ENCODE measurements at regions not wholly inside any gene's neighbourhood (a gene's known extent, or its start where the extent isn't known, plus 50 kb on each side); places are given as distances from the start of the nearest gene placed in this dataset.
"Not testable (repeated sequence)": the region's sequence is repeated elsewhere in the genome, so short reads cannot be mapped to it uniquely, and the experiment has no call there.

DNA sequence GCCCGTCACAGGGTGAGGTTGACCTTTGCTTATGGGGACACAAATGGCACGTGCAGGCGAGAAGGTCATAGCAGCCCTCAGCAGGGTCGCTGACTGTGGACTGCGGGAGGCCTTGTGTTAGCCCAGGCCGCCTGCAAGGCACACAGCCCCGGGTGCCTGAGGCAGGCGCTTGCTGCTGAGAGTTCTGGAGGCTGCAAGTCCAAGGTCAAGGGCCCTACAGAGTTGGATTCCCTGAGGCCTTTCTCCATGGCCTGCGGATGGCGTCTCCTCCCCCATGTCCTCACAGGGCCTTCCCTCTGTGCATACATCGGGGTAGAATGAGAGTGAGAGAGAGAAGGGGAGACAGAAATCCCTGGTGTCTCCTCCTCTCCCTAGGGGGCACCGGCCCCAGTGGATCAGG, 202.3 kb downstream of the BANP start:
- not testable (repeated sequence) for TF ChIP-seq ZNF664 (tag by site-specific recombination; IDR thresholded peaks at IDR 0.05); YY1 (tag by site-specific recombination; IDR thresholded peaks at IDR 0.05); ZNF350 (tag by site-specific recombination; IDR thresholded peaks at IDR 0.05); ZNF600 (tag by site-specific recombination; IDR thresholded peaks at IDR 0.05); ZNF239 (tag by site-specific recombination; IDR thresholded peaks at IDR 0.05); ZNF274 (IDR thresholded peaks at IDR 0.05; ENCODE audit: low read length); ZNF274 (tag by site-specific recombination; IDR thresholded peaks at IDR 0.05; ENCODE audit: borderline replicate concordance); ZBTB1 (tag by site-specific recombination; IDR thresholded peaks at IDR 0.05)
- TF ChIP-seq, protein P1, sequence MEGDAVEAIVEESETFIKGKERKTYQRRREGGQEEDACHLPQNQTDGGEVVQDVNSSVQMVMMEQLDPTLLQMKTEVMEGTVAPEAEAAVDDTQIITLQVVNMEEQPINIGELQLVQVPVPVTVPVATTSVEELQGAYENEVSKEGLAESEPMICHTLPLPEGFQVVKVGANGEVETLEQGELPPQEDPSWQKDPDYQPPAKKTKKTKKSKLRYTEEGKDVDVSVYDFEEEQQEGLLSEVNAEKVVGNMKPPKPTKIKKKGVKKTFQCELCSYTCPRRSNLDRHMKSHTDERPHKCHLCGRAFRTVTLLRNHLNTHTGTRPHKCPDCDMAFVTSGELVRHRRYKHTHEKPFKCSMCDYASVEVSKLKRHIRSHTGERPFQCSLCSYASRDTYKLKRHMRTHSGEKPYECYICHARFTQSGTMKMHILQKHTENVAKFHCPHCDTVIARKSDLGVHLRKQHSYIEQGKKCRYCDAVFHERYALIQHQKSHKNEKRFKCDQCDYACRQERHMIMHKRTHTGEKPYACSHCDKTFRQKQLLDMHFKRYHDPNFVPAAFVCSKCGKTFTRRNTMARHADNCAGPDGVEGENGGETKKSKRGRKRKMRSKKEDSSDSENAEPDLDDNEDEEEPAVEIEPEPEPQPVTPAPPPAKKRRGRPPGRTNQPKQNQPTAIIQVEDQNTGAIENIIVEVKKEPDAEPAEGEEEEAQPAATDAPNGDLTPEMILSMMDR (tag by site-specific recombination; IDR thresholded peaks at IDR 0.05): not testable (repeated sequence)
- TF ChIP-seq, protein P2, sequence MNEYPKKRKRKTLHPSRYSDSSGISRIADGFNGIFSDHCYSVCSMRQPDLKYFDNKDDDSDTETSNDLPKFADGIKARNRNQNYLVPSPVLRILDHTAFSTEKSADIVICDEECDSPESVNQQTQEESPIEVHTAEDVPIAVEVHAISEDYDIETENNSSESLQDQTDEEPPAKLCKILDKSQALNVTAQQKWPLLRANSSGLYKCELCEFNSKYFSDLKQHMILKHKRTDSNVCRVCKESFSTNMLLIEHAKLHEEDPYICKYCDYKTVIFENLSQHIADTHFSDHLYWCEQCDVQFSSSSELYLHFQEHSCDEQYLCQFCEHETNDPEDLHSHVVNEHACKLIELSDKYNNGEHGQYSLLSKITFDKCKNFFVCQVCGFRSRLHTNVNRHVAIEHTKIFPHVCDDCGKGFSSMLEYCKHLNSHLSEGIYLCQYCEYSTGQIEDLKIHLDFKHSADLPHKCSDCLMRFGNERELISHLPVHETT (tag by site-specific recombination; IDR thresholded peaks at IDR 0.05): not testable (repeated sequence)
- TF ChIP-seq, protein P3, sequence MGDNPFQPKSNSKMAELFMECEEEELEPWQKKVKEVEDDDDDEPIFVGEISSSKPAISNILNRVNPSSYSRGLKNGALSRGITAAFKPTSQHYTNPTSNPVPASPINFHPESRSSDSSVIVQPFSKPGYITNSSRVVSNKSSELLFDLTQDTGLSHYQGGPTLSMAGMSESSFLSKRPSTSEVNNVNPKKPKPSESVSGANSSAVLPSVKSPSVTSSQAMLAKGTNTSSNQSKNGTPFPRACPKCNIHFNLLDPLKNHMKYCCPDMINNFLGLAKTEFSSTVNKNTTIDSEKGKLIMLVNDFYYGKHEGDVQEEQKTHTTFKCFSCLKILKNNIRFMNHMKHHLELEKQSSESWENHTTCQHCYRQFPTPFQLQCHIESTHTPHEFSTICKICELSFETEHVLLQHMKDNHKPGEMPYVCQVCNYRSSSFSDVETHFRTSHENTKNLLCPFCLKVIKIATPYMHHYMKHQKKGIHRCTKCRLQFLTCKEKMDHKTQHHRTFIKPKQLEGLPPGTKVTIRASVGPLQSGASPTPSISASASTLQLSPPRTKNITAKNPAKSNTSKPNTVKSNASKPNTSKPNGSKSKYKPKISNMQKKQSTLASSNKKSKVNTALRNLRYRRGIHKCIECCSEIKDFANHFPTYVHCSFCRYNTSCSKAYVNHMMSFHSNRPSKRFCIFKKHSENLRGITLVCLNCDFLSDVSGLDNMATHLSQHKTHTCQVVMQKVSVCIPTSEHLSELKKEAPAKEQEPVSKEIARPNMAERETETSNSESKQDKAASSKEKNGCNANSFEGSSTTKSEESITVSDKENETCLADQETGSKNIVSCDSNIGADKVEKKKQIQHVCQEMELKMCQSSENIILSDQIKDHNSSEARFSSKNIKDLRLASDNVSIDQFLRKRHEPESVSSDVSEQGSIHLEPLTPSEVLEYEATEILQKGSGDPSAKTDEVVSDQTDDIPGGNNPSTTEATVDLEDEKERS (tag by site-specific recombination; IDR thresholded peaks at IDR 0.05): not testable (repeated sequence)
